NCI-H128 (cell line): ENCODE measurements at regions not wholly inside any gene's neighbourhood (a gene's known extent, or its start where the extent isn't known, plus 50 kb on each side); places are given as distances from the start of the nearest gene placed in this dataset.
"Not testable (repeated sequence)": the region's sequence is repeated elsewhere in the genome, so short reads cannot be mapped to it uniquely, and the experiment has no call there.

ENCODE experiments used
- DNase-seq: peaks from one replicate; lab custom pipeline; 2025; ENCODE audit not compliant: unreplicated experiment; lab: John Stamatoyannopoulos, UW

DNA sequence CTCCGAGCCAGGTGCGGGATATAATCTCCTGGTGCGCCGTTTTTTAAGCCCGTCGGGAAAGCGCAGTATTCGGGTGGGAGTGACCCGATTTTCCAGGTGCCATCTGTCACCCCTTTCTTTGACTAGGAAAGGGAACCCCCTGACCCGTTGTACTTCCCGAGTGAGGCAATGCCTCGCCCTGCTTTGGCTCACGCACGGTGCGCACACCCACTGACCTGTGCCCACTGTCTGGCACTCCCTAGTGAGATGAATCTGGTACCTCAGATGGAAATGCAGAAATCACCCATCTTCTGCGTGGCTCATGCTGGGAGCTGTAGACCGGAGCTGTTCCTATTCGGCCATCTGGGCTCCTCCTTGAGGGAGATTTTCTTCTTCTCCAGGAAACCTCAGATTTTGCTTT is 1135.1 kb upstream of the DIAPH2 start:
- not testable (repeated sequence) for DNase-seq

DNA sequence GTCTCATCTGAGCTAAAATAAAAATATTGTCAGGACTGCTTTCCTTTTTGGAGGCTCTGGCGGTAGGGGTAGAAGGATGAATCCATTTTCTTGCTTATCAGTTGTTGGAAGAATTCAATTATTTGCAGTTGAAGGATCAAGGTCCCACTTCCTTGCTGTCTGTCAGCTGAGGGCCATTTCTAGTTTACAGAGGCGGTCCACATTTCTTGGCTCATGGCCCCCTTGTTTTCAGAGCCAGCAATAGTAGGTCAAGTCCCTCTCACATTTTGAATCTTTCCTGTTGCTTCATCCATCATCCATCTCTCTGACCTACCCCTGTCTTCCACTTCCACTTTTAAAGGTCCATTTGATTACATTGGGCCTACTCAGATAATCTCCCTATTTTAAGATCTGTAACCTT is 1099.3 kb upstream of the DIAPH2 start:
- DNase-seq, result no peak

DNA sequence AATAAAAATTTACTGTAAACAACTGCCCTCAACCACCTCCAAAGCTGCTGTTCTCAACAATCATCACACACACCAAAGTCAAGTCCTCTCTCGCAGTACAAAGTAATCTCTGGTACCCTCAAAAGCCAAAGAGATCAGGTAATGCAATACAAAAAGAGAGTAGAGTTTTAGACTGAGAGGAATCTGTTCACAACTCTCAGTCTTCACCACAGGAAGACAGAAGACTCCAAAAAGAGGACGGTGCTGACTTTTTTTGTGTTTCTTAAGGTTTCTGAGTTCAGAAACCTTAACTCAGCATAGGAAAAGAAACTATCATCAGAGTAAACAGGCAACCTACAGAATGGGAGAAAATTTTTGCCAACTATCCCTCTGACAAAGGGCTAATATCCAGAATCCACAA is 1072.3 kb upstream of the DIAPH2 start:
- no peak for DNase-seq

DNA sequence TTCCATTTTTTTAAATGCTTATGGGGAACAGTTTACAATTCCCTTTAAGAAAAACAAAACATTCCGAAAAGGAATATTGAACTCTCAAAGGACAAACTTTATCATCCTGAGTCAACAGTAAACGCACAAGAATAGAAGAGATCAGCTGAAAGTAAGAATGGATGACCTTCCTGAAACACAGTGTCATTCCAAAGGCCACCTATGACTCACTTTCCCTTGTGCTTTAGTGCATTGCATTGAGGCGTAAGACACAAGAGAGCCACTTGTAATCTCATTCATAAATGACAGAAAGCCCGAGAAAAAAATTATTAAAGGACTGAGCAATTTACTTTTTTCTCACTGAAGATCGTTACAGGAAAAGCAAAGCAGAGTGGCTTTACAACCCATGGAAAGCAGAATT is 1062.4 kb upstream of the DIAPH2 start:
- no peak for DNase-seq

DNA sequence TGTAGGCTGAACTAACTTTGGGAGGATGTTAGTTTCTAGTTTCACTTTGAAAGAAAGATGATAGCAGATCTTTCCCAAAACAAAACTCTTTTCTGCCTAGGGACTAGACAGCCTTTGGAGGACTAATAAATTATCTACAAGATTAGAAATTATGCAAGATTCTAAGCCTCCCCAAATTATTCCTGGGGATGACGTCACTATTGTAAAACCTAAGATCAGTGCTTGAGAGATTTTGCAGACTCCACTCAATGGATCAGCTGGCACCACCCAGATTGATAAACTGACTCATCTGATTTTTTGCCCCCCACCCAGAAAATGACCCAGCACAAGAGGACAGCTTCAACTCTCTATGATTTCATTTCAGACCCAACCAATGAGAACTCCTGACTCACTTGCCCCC is 1057.9 kb upstream of the DIAPH2 start:
- no peak for DNase-seq

DNA sequence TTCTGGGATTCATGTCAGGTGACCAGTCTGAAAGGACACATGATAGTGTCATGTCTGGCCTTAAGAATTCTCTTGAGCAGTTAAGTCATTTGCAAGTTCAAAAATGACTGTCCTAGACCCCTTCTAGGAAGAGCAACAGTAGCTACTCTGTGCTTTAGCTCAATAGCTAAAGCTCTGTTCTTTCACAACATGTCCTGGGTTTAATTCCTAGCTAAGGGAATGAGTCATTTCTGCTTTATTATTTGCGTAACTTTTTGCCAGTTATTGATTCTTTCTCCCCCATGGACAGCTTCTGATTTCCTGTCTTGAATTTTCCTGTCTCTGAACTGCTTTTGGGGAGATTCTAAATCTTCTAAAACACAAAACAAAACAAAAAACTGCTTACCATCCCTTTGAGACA is 1055.8 kb upstream of the DIAPH2 start:
- DNase-seq, result no peak

DNA sequence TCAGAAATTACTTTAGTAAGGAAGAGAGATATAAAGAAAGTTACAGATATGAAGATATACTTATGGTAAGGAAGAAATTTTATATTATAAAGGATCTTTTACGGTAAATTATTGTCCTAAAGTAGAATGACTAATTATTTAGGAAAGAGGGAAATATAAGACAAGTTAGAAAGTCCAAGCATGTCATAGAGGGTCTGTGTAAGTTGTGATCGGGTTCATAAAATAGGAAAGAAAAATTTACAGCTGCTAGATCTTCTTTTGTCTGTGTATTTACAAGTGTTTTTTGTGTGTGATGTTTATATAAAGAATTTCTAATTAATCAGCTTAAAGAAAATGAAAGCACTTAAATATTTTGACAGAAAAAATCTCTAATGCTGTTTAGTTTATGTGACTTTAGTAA is 1054.9 kb upstream of the DIAPH2 start:
- DNase-seq, result no peak

DNA sequence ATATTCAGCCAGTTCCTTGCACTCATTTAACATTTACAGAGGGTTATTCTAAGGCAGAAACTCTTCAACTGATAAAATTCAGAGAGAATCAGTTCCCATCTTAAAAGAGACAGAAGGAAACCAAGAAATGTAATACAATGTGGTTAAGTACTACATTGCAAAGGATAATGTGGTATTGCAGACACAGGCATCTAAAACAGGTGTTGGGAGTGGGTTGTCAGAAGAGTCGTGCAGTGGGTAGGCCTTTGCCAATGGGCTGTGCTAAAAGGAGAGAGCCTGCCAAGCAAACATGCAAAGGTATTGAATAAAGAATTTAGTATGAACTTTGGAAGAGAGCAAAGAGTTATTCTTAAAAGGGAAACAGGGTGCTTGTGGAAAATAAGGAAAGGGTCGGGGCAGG is 1044.4 kb upstream of the DIAPH2 start:
- no peak for DNase-seq

DNA sequence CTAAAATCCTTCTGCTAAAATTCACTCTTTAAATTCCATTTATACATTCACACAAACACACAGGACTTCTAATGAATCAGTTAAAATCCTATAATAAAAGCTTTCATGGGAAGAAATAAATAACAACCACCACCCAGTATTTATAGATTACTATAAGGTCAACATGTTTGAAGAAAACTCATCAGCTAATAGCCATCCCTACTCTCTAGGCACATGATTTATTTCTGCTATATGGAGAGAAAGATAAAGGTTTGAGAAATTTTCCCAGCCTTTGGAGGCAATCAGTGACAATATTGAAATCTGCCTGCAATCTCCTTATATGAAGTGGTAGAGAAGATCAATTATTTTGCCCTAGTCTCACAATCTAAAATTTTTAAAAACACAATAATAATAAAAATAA is 1038.9 kb upstream of the DIAPH2 start:
- DNase-seq, result no peak

DNA sequence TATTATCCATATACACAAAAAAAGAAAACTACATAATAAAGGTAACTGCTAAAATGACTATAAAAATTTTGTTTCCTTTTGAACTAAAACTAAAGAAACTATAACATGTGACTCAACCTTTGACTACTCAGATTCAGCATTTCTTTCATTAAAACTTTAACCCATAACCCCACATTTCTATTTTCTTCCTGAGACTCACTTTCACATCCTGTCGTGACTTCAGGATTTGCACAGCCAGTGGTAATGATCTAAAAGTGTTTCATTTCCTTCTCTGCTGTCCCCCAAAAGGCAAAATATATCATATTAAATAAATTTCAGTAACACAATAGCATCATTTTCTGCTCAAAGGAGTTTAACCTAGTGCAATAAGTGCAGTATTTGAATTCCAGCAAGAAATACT is 1022.4 kb upstream of the DIAPH2 start:
- DNase-seq, result no peak

DNA sequence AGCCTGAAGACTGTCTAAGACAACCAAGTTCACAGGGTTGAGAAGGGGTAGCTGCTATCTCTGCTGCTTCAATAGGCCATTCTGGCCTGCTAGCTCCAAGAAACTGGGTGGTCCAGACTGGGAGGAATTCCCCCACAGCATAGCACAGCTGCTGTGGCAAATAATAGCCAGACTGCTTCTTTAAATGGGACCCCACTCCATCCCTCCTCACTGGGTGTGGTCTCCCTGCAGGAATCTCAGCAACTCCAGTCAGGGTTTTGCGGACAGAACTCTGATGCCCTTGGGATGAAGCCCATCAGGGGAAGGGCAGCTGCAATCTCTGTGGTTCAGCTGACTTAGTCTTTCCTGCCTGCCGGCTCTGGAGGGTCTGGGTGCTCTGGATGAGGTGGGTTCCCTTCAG is 1018.6 kb upstream of the DIAPH2 start:
- no peak for DNase-seq

DNA sequence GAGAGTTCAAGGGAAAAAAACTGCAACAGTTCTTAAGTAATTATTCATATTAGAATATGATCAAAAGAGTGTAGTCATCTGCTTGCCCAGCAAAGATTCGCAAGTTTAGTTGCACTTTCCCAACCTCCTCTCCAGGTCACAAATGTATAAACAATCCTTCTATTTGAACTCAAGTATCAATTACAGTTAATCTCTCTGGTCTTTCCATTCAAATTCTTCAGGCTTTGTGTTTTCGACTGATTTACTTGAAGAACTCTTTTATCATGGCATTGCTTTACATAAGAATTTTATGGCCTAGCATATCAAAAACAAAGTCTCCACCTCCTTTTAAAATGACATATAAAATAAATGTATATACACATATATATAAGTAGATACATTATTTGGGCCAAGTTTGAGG is 1009.6 kb upstream of the DIAPH2 start:
- DNase-seq, result no peak

DNA sequence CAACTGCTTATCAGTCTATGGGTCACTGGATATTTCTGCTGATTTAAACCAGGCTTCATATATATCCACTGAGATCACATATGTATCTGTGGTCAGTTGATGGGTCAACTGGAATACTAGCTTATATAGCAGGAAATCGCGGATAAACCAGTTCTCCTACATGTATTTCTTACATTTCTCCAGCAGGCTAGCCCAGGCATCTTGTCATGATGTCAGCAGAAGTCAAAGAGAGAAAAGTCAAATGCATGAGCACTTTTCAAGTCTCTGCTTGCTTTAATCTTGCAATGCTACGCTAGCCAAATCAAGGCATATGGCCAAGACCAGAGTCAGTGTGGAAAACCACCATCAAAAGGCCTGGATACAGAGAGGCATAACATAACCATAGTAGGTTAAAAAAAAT is 1008.8 kb upstream of the DIAPH2 start:
- DNase-seq, result no peak

DNA sequence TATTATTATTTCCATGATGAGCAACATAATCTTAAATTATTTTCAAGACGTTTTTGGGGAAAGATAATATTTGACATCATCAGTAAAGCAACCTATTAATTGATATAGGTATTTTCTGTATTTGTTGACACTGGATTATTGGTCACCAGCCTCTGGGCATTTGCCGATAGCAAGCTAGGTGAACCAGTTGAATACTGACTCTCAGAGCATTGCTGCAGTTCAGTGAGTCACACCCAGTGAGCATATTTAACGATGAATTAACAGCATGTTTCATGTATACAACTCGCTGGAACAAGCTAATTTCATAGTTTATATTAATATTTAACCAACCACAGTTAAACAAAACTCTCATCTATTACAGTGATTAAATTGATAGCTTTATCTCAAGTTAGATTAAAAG is 1006.0 kb upstream of the DIAPH2 start:
- DNase-seq, result no peak

DNA sequence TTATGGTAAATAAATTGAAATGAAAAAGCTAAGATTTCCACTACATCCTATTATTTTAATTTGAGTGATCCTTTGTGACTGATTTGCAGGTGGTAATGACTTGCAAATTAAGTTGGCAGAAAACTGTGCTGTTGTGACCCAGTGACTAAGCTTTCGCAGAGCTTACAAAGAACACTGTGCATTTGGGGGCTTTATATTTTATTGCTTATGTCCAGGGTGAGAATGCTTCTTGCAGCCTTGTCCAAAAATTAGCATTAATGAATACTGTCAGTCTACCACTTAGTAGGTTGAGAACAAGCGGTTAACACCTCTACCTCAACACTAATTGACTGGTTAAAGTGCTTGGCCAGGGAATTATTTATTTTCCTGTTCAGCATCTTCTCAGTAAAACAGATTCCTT is 991.3 kb upstream of the DIAPH2 start:
- no peak for DNase-seq

DNA sequence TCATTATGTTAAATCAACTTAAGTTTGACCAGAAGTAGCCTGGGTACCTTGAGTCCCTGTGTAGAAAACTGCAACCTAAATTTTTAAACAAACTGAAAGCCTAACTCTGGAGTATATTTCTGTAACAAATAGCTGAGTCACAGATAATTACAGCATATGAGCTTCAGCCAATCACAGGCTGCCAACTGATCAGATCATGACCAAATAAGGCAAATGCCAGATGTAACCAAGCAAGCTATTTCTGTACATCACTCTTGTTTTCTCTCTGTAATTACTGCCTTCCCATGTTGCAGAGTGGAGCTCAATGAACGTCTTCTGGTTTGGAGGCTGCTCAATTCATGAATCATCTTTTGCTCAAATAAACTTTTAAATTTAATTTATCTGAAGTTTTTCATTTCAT is 980.9 kb upstream of the DIAPH2 start:
- no peak for DNase-seq

DNA sequence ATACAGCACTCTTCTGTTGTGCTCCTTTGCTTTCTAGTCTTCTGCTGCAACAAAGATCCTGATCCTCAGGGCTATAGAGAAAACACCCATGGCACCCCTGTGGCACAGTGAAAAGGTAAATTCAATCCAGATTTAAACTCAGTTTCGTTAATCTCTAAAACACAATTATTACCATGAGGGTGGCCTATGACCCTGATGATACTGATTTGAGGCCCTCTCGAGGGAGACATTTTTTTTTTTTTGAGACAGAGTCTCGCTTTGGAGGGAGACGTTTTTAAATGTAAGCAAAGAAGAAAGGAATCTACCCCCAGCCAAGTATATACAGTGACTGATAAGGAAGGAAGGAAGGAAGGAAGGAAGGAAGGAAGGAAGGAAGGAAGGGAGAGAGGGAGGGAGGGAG is 967.8 kb upstream of the DIAPH2 start:
- DNase-seq, result no peak

DNA sequence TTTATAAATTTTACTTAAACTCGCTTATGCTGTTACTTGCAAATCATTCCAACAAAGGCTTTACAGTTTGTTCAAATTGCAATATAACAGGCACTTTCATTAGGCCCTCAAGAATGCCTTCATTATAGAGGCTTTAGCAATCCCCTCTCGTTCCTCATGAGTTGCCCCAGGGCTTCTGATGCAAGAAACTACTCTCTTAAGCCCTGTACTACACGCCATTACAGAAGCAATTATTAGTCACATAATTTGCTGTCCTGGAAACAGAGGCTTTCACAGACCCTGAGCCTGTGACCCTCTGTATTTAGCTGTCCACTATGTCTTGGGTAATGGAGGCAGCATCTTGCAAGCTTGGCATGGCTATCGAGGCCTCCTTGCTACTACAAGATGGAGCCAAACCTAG is 965.9 kb upstream of the DIAPH2 start:
- DNase-seq, result no peak

DNA sequence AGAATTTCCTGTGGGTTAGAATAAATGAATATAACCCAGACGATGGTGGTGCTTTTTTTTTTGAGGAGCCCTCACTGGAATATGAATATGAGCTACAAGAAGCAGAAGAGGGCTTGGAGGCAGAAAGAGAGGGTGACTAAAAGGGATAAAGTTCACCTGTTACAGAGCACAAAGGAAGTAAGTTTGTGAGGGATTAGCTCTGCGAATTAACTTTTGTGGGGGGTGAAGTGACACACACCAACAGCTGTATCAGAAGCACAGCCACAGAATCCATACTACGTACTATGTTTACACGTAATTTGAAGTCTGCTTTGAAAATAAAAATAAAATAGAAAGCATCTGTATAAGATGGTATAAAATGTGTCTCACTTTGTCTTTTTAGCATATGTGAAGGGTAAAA is 963.6 kb upstream of the DIAPH2 start:
- DNase-seq, result no peak

DNA sequence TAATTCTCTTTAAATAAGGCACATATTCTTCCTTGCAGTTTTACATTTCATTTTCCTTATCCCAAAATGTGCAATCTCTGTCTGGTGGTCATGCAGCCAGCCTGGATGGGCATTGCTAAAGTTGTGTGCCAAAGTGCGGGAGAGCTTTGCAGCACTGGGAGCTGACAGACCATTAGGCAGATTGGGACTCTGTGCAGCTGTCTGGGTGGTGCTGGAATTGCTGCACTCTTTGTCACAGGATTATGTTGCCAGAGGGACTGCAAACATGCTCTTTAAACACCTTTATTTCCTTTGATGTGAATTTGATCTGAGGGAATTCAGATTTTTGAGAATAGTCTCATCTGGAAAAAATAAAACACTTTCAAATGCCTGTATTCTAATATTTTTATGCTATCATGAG is 956.2 kb upstream of the DIAPH2 start:
- no peak for DNase-seq

DNA sequence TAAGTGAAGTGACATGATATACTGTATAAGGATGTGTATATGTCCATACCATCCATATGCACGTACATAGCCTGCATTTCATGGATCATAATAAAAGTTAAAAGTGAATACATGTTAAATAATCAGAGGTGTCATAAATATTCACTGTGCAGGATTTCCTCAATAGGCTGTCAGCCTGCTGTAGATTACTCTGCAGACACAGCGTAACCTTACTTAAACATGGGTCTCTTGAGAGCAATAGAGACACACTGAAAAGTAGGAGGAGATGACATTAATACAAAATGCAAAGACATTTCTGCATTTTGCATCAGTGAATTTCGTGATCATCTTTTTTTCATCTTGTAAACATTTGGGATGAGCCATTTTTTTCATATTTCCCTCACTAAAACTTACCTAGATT is 955.2 kb upstream of the DIAPH2 start:
- no peak for DNase-seq

DNA sequence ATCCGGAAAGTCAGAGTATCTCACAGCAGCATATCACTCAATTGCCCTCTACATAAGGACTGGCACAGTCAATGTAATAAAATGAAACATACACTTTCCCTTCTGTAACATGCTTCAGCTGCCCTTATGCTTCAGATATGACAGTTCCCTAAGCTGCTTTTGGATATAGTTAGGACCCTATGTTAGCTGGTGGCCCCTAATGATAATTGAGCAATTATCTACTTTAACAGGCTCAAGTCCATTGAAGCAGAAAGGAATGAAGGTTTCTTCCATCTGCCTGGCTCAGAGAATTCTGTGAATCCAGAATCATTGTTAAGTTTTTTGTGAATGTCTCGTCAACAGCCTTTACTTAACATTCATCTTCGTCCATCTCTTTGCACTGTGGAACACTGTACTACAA is 951.2 kb upstream of the DIAPH2 start:
- no peak for DNase-seq

DNA sequence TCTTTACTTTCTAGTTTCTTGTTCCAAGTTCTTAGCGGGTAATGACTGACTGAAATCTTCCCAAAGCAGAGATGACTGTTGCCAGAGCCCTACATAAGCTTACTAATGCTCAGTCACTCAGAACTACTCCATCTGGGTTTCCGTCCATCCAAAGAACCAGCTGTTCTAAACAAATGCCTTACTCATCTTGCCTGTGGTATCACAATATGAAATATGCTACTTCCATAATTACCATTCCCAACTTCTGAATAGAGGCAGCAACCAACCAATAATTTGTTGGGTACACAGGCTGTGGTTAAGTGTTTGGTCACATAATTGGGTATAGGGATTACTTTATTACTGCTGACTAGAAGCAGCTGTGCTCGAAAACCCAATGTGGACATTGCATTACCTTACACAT is 930.2 kb upstream of the DIAPH2 start:
- DNase-seq, result no peak

DNA sequence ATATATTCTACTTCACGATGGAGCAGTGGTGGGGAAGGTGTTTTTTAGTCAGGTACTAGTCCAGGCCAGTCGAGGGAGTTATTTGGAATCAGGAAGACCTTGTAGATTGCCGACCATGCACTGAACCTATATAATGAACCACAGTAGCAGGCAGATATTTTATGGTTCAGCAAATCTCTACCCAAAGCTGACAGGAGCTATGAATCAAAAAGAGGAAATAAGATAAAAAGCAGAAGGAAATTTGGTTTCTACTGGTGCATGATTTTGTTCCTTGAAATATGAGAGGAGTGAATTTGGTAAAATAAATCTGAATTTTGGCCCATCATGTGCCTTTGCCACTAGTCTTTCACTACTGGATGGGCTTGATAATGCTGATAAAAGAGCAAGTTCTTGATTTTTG is 924.3 kb upstream of the DIAPH2 start:
- DNase-seq, result no peak
